H9 (cell line): ENCODE measurements at regions not wholly inside any gene's neighbourhood (a gene's known extent, or its start where the extent isn't known, plus 50 kb on each side); places are given as distances from the start of the nearest gene placed in this dataset.

Source experiments
- DNase-seq: peaks from one replicate; pipeline ENCODE4 v3.0.0-alpha.2; 2017
- H2AFZ ChIP-seq: one replicate; pipeline ENCODE4 v1.6.1; 2013; ENCODE audit warnings: mild to moderate bottlenecking, low read length, control low read depth, moderate library complexity
- H2AK5ac ChIP-seq: 2 replicates; pipeline ENCODE4 v1.6.1; 2013; ENCODE audit warnings: low read length, control low read depth, mixed read lengths; ENCODE audit not compliant: insufficient read length
- H2BK120ac ChIP-seq: one replicate; pipeline ENCODE4 v1.6.1; 2013; ENCODE audit warnings: low read depth, mild to moderate bottlenecking, low read length, control low read depth, inconsistent platforms; ENCODE audit not compliant: poor library complexity, severe bottlenecking
- H2BK12ac ChIP-seq: 2 replicates; pipeline ENCODE4 v1.6.1; 2013; ENCODE audit warnings: low read length, control low read depth, mixed read lengths, low read depth; ENCODE audit not compliant: insufficient read length
- H2BK15ac ChIP-seq: 2 replicates; pipeline ENCODE4 v1.6.1; 2013; ENCODE audit warnings: low read depth, low read length, control low read depth
- H2BK20ac ChIP-seq: one replicate; pipeline ENCODE4 v1.6.1; 2013; ENCODE audit warnings: low read depth, mild to moderate bottlenecking, low read length, control low read depth, inconsistent platforms; ENCODE audit not compliant: poor library complexity, severe bottlenecking
- H2BK5ac ChIP-seq: 2 replicates; pipeline ENCODE4 v1.6.1; 2013; ENCODE audit warnings: low read length, control low read depth, mixed read lengths; ENCODE audit not compliant: insufficient read length
- H3K14ac ChIP-seq: 2 replicates; pipeline ENCODE4 v1.6.1; 2013; ENCODE audit warnings: low read length, control low read depth; ENCODE audit not compliant: insufficient read depth
- H3K18ac ChIP-seq: 2 replicates; pipeline ENCODE4 v1.6.1; 2013; ENCODE audit warnings: low read depth, mild to moderate bottlenecking, mixed read lengths, low read length, control low read depth; ENCODE audit not compliant: insufficient read length
- H3K23ac ChIP-seq: 2 replicates; pipeline ENCODE4 v1.6.1; 2013; ENCODE audit warnings: low read length, control low read depth, mixed read lengths, low read depth; ENCODE audit not compliant: insufficient read length
- H3K23me2 ChIP-seq: 2 replicates; pipeline ENCODE4 v1.6.1; 2013; ENCODE audit warnings: low read depth, mild to moderate bottlenecking, mixed read lengths, low read length, control low read depth; ENCODE audit not compliant: insufficient read length, poor library complexity, severe bottlenecking
- H3K27ac ChIP-seq: 2 replicates; pipeline ENCODE4 v1.5.1; 2013; ENCODE audit warnings: low read length, control low read depth, mixed read lengths, low read depth; ENCODE audit not compliant: insufficient read length
- H3K27me3 ChIP-seq: 2 replicates; pipeline ENCODE4 v1.6.1; 2013; ENCODE audit warnings: low read length, control low read depth, inconsistent platforms; ENCODE audit not compliant: insufficient read depth
- H3K4ac ChIP-seq: 2 replicates; pipeline ENCODE4 v1.6.1; 2013; ENCODE audit warnings: low read depth, mild to moderate bottlenecking, control low read depth, inconsistent platforms, low read length, moderate library complexity
- H3K4me1 ChIP-seq: 2 replicates; pipeline ENCODE4 v1.6.1; 2013; ENCODE audit warnings: low read length, control low read depth, inconsistent platforms; ENCODE audit not compliant: insufficient read depth
- H3K4me2 ChIP-seq: 2 replicates; pipeline ENCODE4 v1.6.1; 2013; ENCODE audit warnings: low read length, control low read depth, mixed read lengths; ENCODE audit not compliant: insufficient read length, insufficient read depth
- H3K56ac ChIP-seq: 2 replicates; pipeline ENCODE4 v1.6.1; 2013; ENCODE audit warnings: low read depth, mild to moderate bottlenecking, mixed read lengths, low read length, control low read depth; ENCODE audit not compliant: insufficient read length
- H3K79me1 ChIP-seq: 2 replicates; pipeline ENCODE4 v1.6.1; 2013; ENCODE audit warnings: low read depth, mild to moderate bottlenecking, moderate library complexity, low read length, control low read depth, inconsistent platforms; ENCODE audit not compliant: insufficient read depth, poor library complexity, severe bottlenecking
- H3K79me2 ChIP-seq: 2 replicates; pipeline ENCODE4 v1.6.1; 2013; ENCODE audit warnings: low read length, control low read depth, inconsistent platforms; ENCODE audit not compliant: insufficient read depth
- H3K9ac ChIP-seq: 2 replicates; pipeline ENCODE4 v1.6.1; 2013; ENCODE audit warnings: low read length, control low read depth, mixed read lengths; ENCODE audit not compliant: insufficient read length; ENCODE audit errors: extremely low read depth
- H3K9me3 ChIP-seq: one replicate; pipeline ENCODE4 v1.6.1; 2013; ENCODE audit warnings: low read depth, low read length, inconsistent platforms; ENCODE audit not compliant: control insufficient read depth
- H3T11ph ChIP-seq: one replicate; pipeline ENCODE4 v1.6.1; 2013; ENCODE audit warnings: mild to moderate bottlenecking, low read length, control low read depth, inconsistent platforms
- H4K20me1 ChIP-seq: one replicate; pipeline ENCODE4 v1.6.1; 2013; ENCODE audit not compliant: control insufficient read depth, insufficient read length, insufficient read depth
- H4K5ac ChIP-seq: 2 replicates; pipeline ENCODE4 v1.6.1; 2013; ENCODE audit warnings: low read depth, mild to moderate bottlenecking, mixed read lengths, low read length, control low read depth; ENCODE audit not compliant: insufficient read length
- H4K8ac ChIP-seq: replicated peaks from 2 replicates; pipeline ENCODE4 v1.6.1; 2013; ENCODE audit warnings: low read length, control low read depth, mixed read lengths, low read depth; ENCODE audit not compliant: insufficient read length
- H4K91ac ChIP-seq: 2 replicates; pipeline ENCODE4 v1.6.1; 2013; ENCODE audit warnings: low read depth, mild to moderate bottlenecking, moderate library complexity, mixed read lengths, low read length, control low read depth; ENCODE audit not compliant: insufficient read length
- H3K27ac Mint-ChIP-seq, 3 experiments: 2 replicates in 2 of 3; 3 replicates in 1 of 3; pipeline ENCODE4 v1.8.0; 2020 to 2021; ENCODE audit warnings: mixed read lengths in 3 of 3, mild to moderate bottlenecking in 1 of 3, moderate library complexity in 1 of 3
- H3K27me3 Mint-ChIP-seq: 2 replicates; pipeline ENCODE4 v1.8.0; 2021; ENCODE audit warnings: low read depth, mild to moderate bottlenecking, moderate library complexity, mixed read lengths
- H3K36me3 Mint-ChIP-seq, 3 experiments: 2 replicates in 2 of 3; 3 replicates in 1 of 3; pipeline ENCODE4 v1.8.0; 2020 to 2021; ENCODE audit warnings: low read depth in 3 of 3, mixed read lengths in 3 of 3; ENCODE audit not compliant: insufficient read depth in 1 of 3
- H3K4me1 Mint-ChIP-seq, 2 experiments: 2 replicates each; pipeline ENCODE4 v1.8.0; 2020; ENCODE audit warnings: mixed read lengths in 2 of 2
- H3K4me3 Mint-ChIP-seq, 2 experiments: 2 replicates in 1 of 2; 3 replicates in 1 of 2; pipeline ENCODE4 v1.8.0; 2020 to 2021; ENCODE audit warnings: mild to moderate bottlenecking in 2 of 2, mixed read lengths in 2 of 2, moderate library complexity in 1 of 2
- H3K9me3 Mint-ChIP-seq, 2 experiments: 2 replicates in 1 of 2; 3 replicates in 1 of 2; pipeline ENCODE4 v1.8.0; 2020; ENCODE audit warnings: mild to moderate bottlenecking in 2 of 2, mixed read lengths in 2 of 2, moderate library complexity in 1 of 2
- CTCF ChIP-seq: fragments of 200-600 bp; sonication (generic); conservative IDR thresholded peaks from 3 replicates; pipeline ENCODE4 v1.8.0; 2021; ENCODE audit warnings: antibody characterized with exemption, mild to moderate bottlenecking
- WGBS: extraction: QIAGEN DNeasy Blood & Tissue Kit; methylation state at CpG from one replicate; pipeline ENCODE4 v1.1.7; 2013; ENCODE audit warnings: missing lambda C conversion rate, low lambda C conversion rate, mixed read lengths; ENCODE audit not compliant: insufficient read length; ENCODE audit errors: extremely low coverage; 5-methylcytosine and 5-hydroxymethylcytosine counted together

GRCh38 chr7:142320883-142321282 lies 63.0 kb upstream of the PRSS58 start:
- no peak overlapping the region for H3K23ac ChIP-seq
- no peak overlapping the region for H3K56ac ChIP-seq
- no peak overlapping the region for H2BK15ac ChIP-seq
- H2BK12ac ChIP-seq: no peak overlapping the region
- H3K9me3 ChIP-seq: no peaks in the 10 kb centered on the region
- Mint-ChIP-seq H3K27me3 (peaks cover 11% of the 10 kb centered on the region), H3K9me3 (no peaks in the 10 kb centered on the region), H3K4me1 (peaks cover 12 to 15% of the 10 kb centered on the region in 2 experiments), H3K36me3 (no peaks in the 10 kb centered on the region), H3K27ac (no peak overlapping the region; a peak in 1 of 7 replicates), H3K4me3 (no peak overlapping the region)
- no peak overlapping the region for H2BK5ac ChIP-seq
- no peaks in the 10 kb centered on the region; the same call in 1 of the 2 replicates for H3K4me1 ChIP-seq
- H2BK20ac ChIP-seq: no peak overlapping the region
- no peak overlapping the region for H3K4me2 ChIP-seq
- H3K9ac ChIP-seq: no peak overlapping the region
- no peak overlapping the region for H2AK5ac ChIP-seq
- WGBS: no CpG with 5 or more reads among the region's 2 CpGs
- no peaks in the 10 kb centered on the region for H4K20me1 ChIP-seq
- H3K79me1 ChIP-seq: no peaks in the 10 kb centered on the region
- no peaks in the 10 kb centered on the region for H3K27me3 ChIP-seq
- H3K79me2 ChIP-seq: no peaks in the 10 kb centered on the region
- H4K5ac ChIP-seq: no peak overlapping the region
- no peak for DNase-seq
- no peak overlapping the region for H2BK120ac ChIP-seq
- no peak overlapping the region for H3K27ac ChIP-seq
- H3K4ac ChIP-seq: no peak overlapping the region
- H4K8ac ChIP-seq: no peak overlapping the region
- TF ChIP-seq CTCF: no peak
- no peak overlapping the region for H3K18ac ChIP-seq
- H3K23me2 ChIP-seq: no peaks in the 10 kb centered on the region
- no peak overlapping the region for H4K91ac ChIP-seq
- H3K14ac ChIP-seq: no peak overlapping the region; the same call in 1 of the 2 replicates
- no peak overlapping the region for H2AFZ ChIP-seq
- no peak overlapping the region for H3T11ph ChIP-seq
